B cell (primary cell): ENCODE measurements at regions not wholly inside any gene's neighbourhood (a gene's known extent, or its start where the extent isn't known, plus 50 kb on each side); places are given as distances from the start of the nearest gene placed in this dataset.

Experiments
- CTCF ChIP-seq: fragments of 200-600 bp; IDR thresholded peaks from one replicate; pipeline ENCODE4 v1.8.0; 2022; ENCODE audit warnings: antibody characterized with exemption, mild to moderate bottlenecking
- EZH2 ChIP-seq: IDR thresholded peaks from 2 replicates; pipeline ENCODE4 v1.6.1; 2012; ENCODE audit warnings: borderline replicate concordance, low read depth, mild to moderate bottlenecking, moderate library complexity, low read length; ENCODE audit not compliant: insufficient read depth, poor library complexity, severe bottlenecking

GRCh38 chr16:54482892-54483574 lies 196.4 kb upstream of the IRX3 start:
- no peak for TF ChIP-seq CTCF
- TF ChIP-seq EZH2 = no peak
